ENCODE measurements at regions not wholly inside any gene's neighbourhood (a gene's known extent, or its start where the extent isn't known, plus 50 kb on each side); places are given as distances from the start of the nearest gene placed in this dataset.
"Not testable (repeated sequence)": the region's sequence is repeated elsewhere in the genome, so short reads cannot be mapped to it uniquely, and the experiment has no call there.

GRCh38 chr7:106344211-106344610 lies 59.4 kb upstream of the NAMPT start:
- Histone ChIP-seq H3K9me3 (ENCODE audit: control insufficient read depth in 4 of 4, insufficient read depth in 3 of 4, low read length in 3 of 4) (peaks cover 0 to 11% (median 0%) of the 10 kb centered on the region in 4 donors), H3K27me3 (ENCODE audit: control insufficient read depth in 3 of 3, insufficient read depth in 3 of 3, low read length in 2 of 3) (no peaks in the 10 kb centered on the region), H3K4me1 (ENCODE audit: control insufficient read depth in 5 of 5, insufficient read depth in 5 of 5, low read length in 5 of 5) (no peaks in the 10 kb centered on the region), H3K36me3 (ENCODE audit: control insufficient read depth in 4 of 4, insufficient read depth in 4 of 4, low read length in 4 of 4) (no peaks in the 10 kb centered on the region), H3K27ac (ENCODE audit: low read depth in 1 of 2, low read length in 1 of 2) (no peak overlapping the region), H3K4me3 (no peak overlapping the region), H3K9ac (ENCODE audit: insufficient read depth in 1 of 2, low read length in 2 of 2) (no peak overlapping the region)
- 84 to 85% methylated on average over 3 of the region's 3 CpGs for WGBS, 2 donors
- DNase-seq: no peak
- TF ChIP-seq CTCF (IDR thresholded peaks at IDR 0.05; ENCODE audit: control extremely low read depth, extremely low read depth): no peak
- no peak for ATAC-seq (ENCODE audit: insufficient read depth, low FRiP score)

- H3K9me3 ChIP-seq (ENCODE audit: control insufficient read depth in 4 of 4, insufficient read depth in 3 of 4, low read length in 3 of 4); H3K36me3 ChIP-seq (ENCODE audit: control insufficient read depth in 4 of 4, insufficient read depth in 4 of 4, low read length in 4 of 4); ATAC-seq (ENCODE audit: insufficient read depth, low FRiP score); H3K9ac ChIP-seq (ENCODE audit: insufficient read depth in 1 of 2, low read length in 2 of 2); H3K4me1 ChIP-seq (ENCODE audit: control insufficient read depth in 5 of 5, insufficient read depth in 5 of 5, low read length in 5 of 5); H3K27me3 ChIP-seq (ENCODE audit: control insufficient read depth in 3 of 3, insufficient read depth in 3 of 3, low read length in 2 of 3); H3K27ac ChIP-seq (ENCODE audit: low read depth in 1 of 2, low read length in 1 of 2); DNase-seq; H3K4me3 ChIP-seq: not testable (repeated sequence)
- WGBS, 2 donors: 81 to 82% methylated on average over 3 of the region's 3 CpGs
Measured at GRCh38 chr7:106342049-106342448, 57.3 kb upstream of the NAMPT start.

GRCh38 chr7:106340247-106340596 lies 55.4 kb upstream of the NAMPT start:
- H3K27me3 ChIP-seq (ENCODE audit: control insufficient read depth in 3 of 3, insufficient read depth in 3 of 3, low read length in 2 of 3); H3K4me3 ChIP-seq; H3K9ac ChIP-seq (ENCODE audit: insufficient read depth in 1 of 2, low read length in 2 of 2); H3K4me1 ChIP-seq (ENCODE audit: control insufficient read depth in 5 of 5, insufficient read depth in 5 of 5, low read length in 5 of 5); DNase-seq; H3K9me3 ChIP-seq (ENCODE audit: control insufficient read depth in 4 of 4, insufficient read depth in 3 of 4, low read length in 3 of 4); ATAC-seq (ENCODE audit: insufficient read depth, low FRiP score); H3K36me3 ChIP-seq (ENCODE audit: control insufficient read depth in 4 of 4, insufficient read depth in 4 of 4, low read length in 4 of 4); H3K27ac ChIP-seq (ENCODE audit: low read depth in 1 of 2, low read length in 1 of 2): not testable (repeated sequence)
- 75 to 83% methylated on average over 3 of the region's 3 CpGs for WGBS, 2 donors

GRCh38 chr7:106339513-106340246 lies 54.9 kb upstream of the NAMPT start:
- H3K36me3 ChIP-seq (ENCODE audit: control insufficient read depth in 4 of 4, insufficient read depth in 4 of 4, low read length in 4 of 4): no peaks in the 10 kb centered on the region
- ATAC-seq (ENCODE audit: insufficient read depth, low FRiP score): no peak
- no peaks in the 10 kb centered on the region for H3K27me3 ChIP-seq (ENCODE audit: control insufficient read depth in 3 of 3, insufficient read depth in 3 of 3, low read length in 2 of 3)
- H3K9ac ChIP-seq (ENCODE audit: insufficient read depth in 1 of 2, low read length in 2 of 2): no peak overlapping the region
- 72 to 96% methylated on average over 1 of the region's 1 CpG for WGBS, 2 donors
- no peaks in the 10 kb centered on the region for H3K4me1 ChIP-seq (ENCODE audit: control insufficient read depth in 5 of 5, insufficient read depth in 5 of 5, low read length in 5 of 5)
- H3K4me3 ChIP-seq: no peak overlapping the region
- no peak for TF ChIP-seq CTCF (IDR thresholded peaks at IDR 0.05; ENCODE audit: control extremely low read depth, extremely low read depth)
- H3K27ac ChIP-seq (ENCODE audit: low read depth in 1 of 2, low read length in 1 of 2): no peak overlapping the region
- H3K9me3 ChIP-seq (ENCODE audit: control insufficient read depth in 4 of 4, insufficient read depth in 3 of 4, low read length in 3 of 4): peaks cover 0 to 10% (median 0%) of the 10 kb centered on the region in 4 donors
- DNase-seq: no peak

Measured in lung (tissue), 11 donors.